Panc1 (cell line): ENCODE measurements at regions not wholly inside any gene's neighbourhood (a gene's known extent, or its start where the extent isn't known, plus 50 kb on each side); places are given as distances from the start of the nearest gene placed in this dataset.

ENCODE experiments used
- ATAC-seq: fragments of 200-7000 bp; cut with Tn5 transposase; 2 replicates; pipeline ENCODE4 v1.9.1; 2020; ENCODE audit warnings: mild to moderate bottlenecking, moderate library complexity
- BruUV-seq: library from RNA; stranded (reverse); fragments of 400-500 nt; replicated peaks from 2 replicates; lab custom pipeline; 2021; lab: Mats Ljungman, UMichigan
- CTCF ChIA-PET: fragments of 300-600 bp; sonication (Branson Sonifier 250); formaldehyde crosslinking; loops from one replicate; lab custom pipeline; 2022; ENCODE audit warnings: antibody characterized with exemption; lab: Charles Lee
- POLR2A ChIA-PET: fragments of 300-600 bp; sonication (Branson Sonifier 250); formaldehyde crosslinking; loops from one replicate; lab custom pipeline; 2022; ENCODE audit warnings: antibody characterized with exemption; lab: Charles Lee
- DNase-seq: peaks from one replicate; pipeline ENCODE4 v3.0.0-alpha.2; 2010; ENCODE audit warnings: low read depth, low spot score
- H3K27ac ChIP-seq: 2 replicates; pipeline ENCODE4 v1.5.1; 2011; ENCODE audit warnings: mild to moderate bottlenecking, low read length, inconsistent platforms
- H3K27me3 ChIP-seq: fragments of 200-500 bp; sonication (Bioruptor generic); 2 replicates; pipeline ENCODE4 v1.6.0; 2014; ENCODE audit warnings: low read length, inconsistent platforms; ENCODE audit not compliant: control insufficient read depth, insufficient read depth
- H3K36me3 ChIP-seq: fragments of 200-500 bp; sonication (Bioruptor generic); 2 replicates; pipeline ENCODE4 v1.5.1; 2014; ENCODE audit warnings: inconsistent platforms, mild to moderate bottlenecking, low read length, moderate library complexity; ENCODE audit not compliant: control insufficient read depth, insufficient read depth
- H3K4me1 ChIP-seq: 2 replicates; pipeline ENCODE4 v1.5.1; 2011; ENCODE audit warnings: inconsistent platforms, mild to moderate bottlenecking, low read length, moderate library complexity; ENCODE audit not compliant: control insufficient read depth, insufficient read depth
- H3K4me3 ChIP-seq, 2 experiments: 2 replicates each; pipeline ENCODE4 v1.5.1; 2011 to 2012; ENCODE audit warnings: low read depth in 2 of 2, low read length in 2 of 2, mild to moderate bottlenecking in 2 of 2, inconsistent platforms in 1 of 2, moderate library complexity in 1 of 2
- H3K9me3 ChIP-seq: fragments of 200-500 bp; sonication (Bioruptor generic); 2 replicates; pipeline ENCODE4 v1.5.1; 2014; ENCODE audit warnings: low read depth, mild to moderate bottlenecking, inconsistent platforms, low read length, moderate library complexity; ENCODE audit not compliant: control insufficient read depth, insufficient read depth
- CTCF ChIP-seq: fragments of 450-650 bp; IDR thresholded peaks from 2 replicates; pipeline ENCODE4 v1.5.1; 2017; ENCODE audit warnings: mild to moderate bottlenecking
- REST ChIP-seq, 2 experiments: IDR thresholded peaks; 2 replicates each; pipeline ENCODE4 v1.6.1; 2011 to 2012; ENCODE audit warnings: low read depth in 2 of 2, control low read depth in 1 of 2, low read length in 1 of 2, mild to moderate bottlenecking in 1 of 2, moderate library complexity in 1 of 2; ENCODE audit not compliant: insufficient read depth in 1 of 2
- SIN3A ChIP-seq: IDR thresholded peaks from 2 replicates; pipeline ENCODE4 v1.6.1; 2012; ENCODE audit warnings: low read depth, mild to moderate bottlenecking, low read length, moderate library complexity, borderline replicate concordance; ENCODE audit not compliant: insufficient read depth
- TCF7L2 ChIP-seq: IDR thresholded peaks from 2 replicates; pipeline ENCODE4 v1.6.1; 2011; ENCODE audit warnings: mild to moderate bottlenecking, low read depth, low read length, inconsistent platforms
- in situ Hi-C: cut with HindIII; loops from 2 replicates; pipeline ENCODE4 v1.10.0; 2016; ENCODE audit warnings: low sequenced_read_pairs, low pct_unique_long_range_greater_than_20kb
- intact Hi-C: fragments of 100-400 bp; cut with micrococcal nuclease; formaldehyde crosslinking; loops from one replicate; pipeline ENCODE4 v1.10.0; 2022; ENCODE audit not compliant: unreplicated experiment

DNA sequence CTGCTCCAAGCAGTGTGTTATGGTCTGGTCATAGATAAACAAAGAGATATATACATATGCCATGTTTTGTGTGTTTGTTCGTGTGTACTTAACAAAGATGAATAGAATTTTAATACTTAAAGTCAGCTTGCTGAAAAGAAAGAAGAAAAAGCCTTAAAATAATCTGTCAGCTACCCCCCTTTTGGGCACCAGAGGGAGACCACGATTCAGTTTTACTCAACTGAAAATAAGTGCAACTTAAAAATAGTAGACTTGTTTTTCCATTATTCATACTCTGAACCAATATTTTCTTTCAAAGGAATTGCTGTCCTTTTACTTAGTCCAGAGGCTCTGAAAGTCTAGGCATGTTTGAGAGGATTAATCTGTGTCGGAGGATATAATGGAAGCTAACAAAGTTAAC is 181.7 kb upstream of the AGTR2 start:
- ChIA-PET POLR2A (no interaction called here), CTCF (no interaction called here)
- in situ Hi-C loops, result no loop called here

DNA sequence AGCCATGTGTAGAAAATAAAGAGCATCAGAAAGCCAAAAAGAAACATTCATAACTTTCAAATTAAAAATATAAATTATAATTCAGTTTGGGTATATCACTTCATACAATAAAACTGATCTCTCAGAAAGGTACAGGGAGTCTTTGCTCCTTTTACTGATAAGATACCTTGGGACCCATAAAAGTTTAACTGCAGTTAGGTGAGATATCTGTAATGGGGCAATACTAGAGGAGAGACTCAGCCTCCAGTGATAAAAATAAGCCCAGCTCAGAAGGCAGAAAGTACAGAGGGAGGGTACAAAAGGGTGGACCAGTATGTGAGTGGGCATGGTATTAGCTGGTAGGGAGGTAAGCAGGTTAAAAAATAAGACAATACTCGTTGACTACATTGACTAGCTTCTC is 180.9 kb upstream of the AGTR2 start:
- TF ChIP-seq REST (IDR thresholded peaks at IDR 0.05; ENCODE audit: insufficient read depth in 1 of 2, low read depth in 2 of 2, low read length in 1 of 2) (no peak), TCF7L2 (no peak)
- in situ Hi-C loops (no loop called here), intact Hi-C loops (no loop called here)
- Histone ChIP-seq H3K9me3 (no peaks in the 10 kb centered on the region), H3K4me1 (no peaks in the 10 kb centered on the region), H3K36me3 (no peaks in the 10 kb centered on the region), H3K4me3 (no peak overlapping the region), H3K27me3 (peaks cover 2% of the 10 kb centered on the region; the same call in 1 of the 2 replicates), H3K27ac (no peak overlapping the region)
- no TSS peak for BruUV-seq
- ATAC-seq (no peak), DNase-seq (no peak)
- ChIA-PET POLR2A (no interaction called here), CTCF (no interaction called here)

More for the DNA sequence above, 181.7 kb upstream of the AGTR2 start:
- no peaks in the 10 kb centered on the region for H3K4me1 ChIP-seq
- peaks cover 2% of the 10 kb centered on the region; the same call in 1 of the 2 replicates for H3K27me3 ChIP-seq
- intact Hi-C loops, result no loop called here
- H3K9me3 ChIP-seq, result no peaks in the 10 kb centered on the region
- no TSS peak for BruUV-seq
- ATAC-seq (no peak), DNase-seq (no peak)
- no peak overlapping the region for H3K4me3 ChIP-seq
- TF ChIP-seq REST (IDR thresholded peaks at IDR 0.05; ENCODE audit: insufficient read depth in 1 of 2, low read depth in 2 of 2, low read length in 1 of 2) (no peak), TCF7L2 (no peak), CTCF (peak; percentile 35; the same call in 1 of the 2 replicates), SIN3A (no peak)
- H3K36me3 ChIP-seq, result no peaks in the 10 kb centered on the region
- H3K27ac ChIP-seq, result no peak overlapping the region
